Endothelial cell of umbilical vein (primary cell): ENCODE measurements at regions not wholly inside any gene's neighbourhood (a gene's known extent, or its start where the extent isn't known, plus 50 kb on each side); places are given as distances from the start of the nearest gene placed in this dataset.

Source experiments
- BruUV-seq: library from RNA; stranded (reverse); fragments of 400-500 nt; replicated peaks from 2 replicates; lab custom pipeline; 2021; lab: Mats Ljungman, UMichigan
- CTCF ChIA-PET: fragments of 300-600, 350-600 bp; sonication (Branson Sonifier 250); formaldehyde crosslinking; loops from one replicate; lab custom pipeline; 2021; ENCODE audit warnings: antibody characterized with exemption, inconsistent platforms; lab: Charles Lee
- POLR2A ChIA-PET: fragments of 300-600, 350-600 bp; sonication (Branson Sonifier 250); formaldehyde crosslinking; loops from one replicate; lab custom pipeline; 2021; ENCODE audit warnings: antibody characterized with exemption, inconsistent platforms; lab: Charles Lee
- DNase-seq: peaks from one replicate; pipeline ENCODE4 v3.0.0-alpha.2; 2011; ENCODE audit warnings: low read depth, low spot score
- FAIRE-seq: peaks from 2 replicates; lab custom pipeline; 2011; peaks lifted over from hg19 to GRCh38; lab: Jason Lieb, UNC
- H2AFZ ChIP-seq: 2 replicates; pipeline ENCODE4 v1.6.0; 2012; ENCODE audit warnings: low read depth, low read length, control low read depth, inconsistent platforms
- H3K27ac ChIP-seq: 2 replicates; pipeline ENCODE4 v1.5.1; 2011; ENCODE audit warnings: low read depth, mild to moderate bottlenecking, control low read depth, low read length, moderate library complexity; ENCODE audit not compliant: insufficient read depth
- H3K27me3 ChIP-seq, 2 experiments: 2 replicates each; pipeline versions ENCODE4 v1.6.0 to v1.6.1; 2011; ENCODE audit warnings: low read length in 2 of 2, mixed read lengths in 1 of 2; ENCODE audit not compliant: control insufficient read depth in 2 of 2, insufficient read depth in 2 of 2
- H3K36me3 ChIP-seq, 2 experiments: 2 replicates in 1 of 2; 3 replicates in 1 of 2; pipeline ENCODE4 v1.5.1; 2011; ENCODE audit warnings: low read length in 2 of 2, mild to moderate bottlenecking in 1 of 2, moderate library complexity in 1 of 2; ENCODE audit not compliant: control insufficient read depth in 2 of 2, insufficient read depth in 2 of 2; ENCODE audit errors: extremely low read depth in 1 of 2
- H3K4me1 ChIP-seq: 3 replicates; pipeline ENCODE4 v1.5.1; 2011; ENCODE audit warnings: mild to moderate bottlenecking, low read length; ENCODE audit not compliant: control insufficient read depth, insufficient read depth; ENCODE audit errors: extremely low read depth
- H3K4me2 ChIP-seq: 2 replicates; pipeline ENCODE4 v1.6.1; 2011; ENCODE audit warnings: low read length, control low read depth, mixed read lengths; ENCODE audit not compliant: insufficient read depth
- H3K4me3 ChIP-seq, 3 experiments: fragments of 200-600 bp in 1 of 3; sonication (generic), shearing (Covaris generic) in 1 of 3; replicated peaks in 1 of 3; 2 replicates each; pipeline ENCODE4 v1.5.1; 2011 to 2016; ENCODE audit warnings: control low read depth in 3 of 3, low read length in 3 of 3, mild to moderate bottlenecking in 2 of 3, inconsistent platforms in 1 of 3, low read depth in 1 of 3, moderate library complexity in 1 of 3; ENCODE audit not compliant: insufficient read depth in 1 of 3
- H3K79me2 ChIP-seq: 2 replicates; pipeline ENCODE4 v1.6.0; 2012; ENCODE audit warnings: low read length, inconsistent platforms; ENCODE audit not compliant: control insufficient read depth, insufficient read depth
- H3K9ac ChIP-seq: replicated peaks from 2 replicates; pipeline ENCODE3; 2011; ENCODE audit warnings: low read length, control low read depth; ENCODE audit not compliant: insufficient read depth; ENCODE audit errors: extremely low read depth
- H3K9me1 ChIP-seq: replicated peaks from 3 replicates; pipeline ENCODE4 v1.6.0; 2011; ENCODE audit warnings: mild to moderate bottlenecking, low read length; ENCODE audit not compliant: control insufficient read depth, insufficient read depth; ENCODE audit errors: extremely low read depth
- H3K9me3 ChIP-seq: replicated peaks from 2 replicates; pipeline ENCODE4 v1.5.1; 2012; ENCODE audit warnings: low read length, inconsistent platforms; ENCODE audit not compliant: control insufficient read depth, insufficient read depth
- H4K20me1 ChIP-seq: replicated peaks from 2 replicates; pipeline ENCODE3; 2011; ENCODE audit warnings: mild to moderate bottlenecking, low read length; ENCODE audit not compliant: control insufficient read depth, insufficient read depth; ENCODE audit errors: extremely low read depth
- CTCF ChIP-seq, 2 donors: IDR thresholded peaks; 1 replicate in 1 of 2; 2 replicates in 1 of 2; pipeline ENCODE4 v1.5.1; 2011; ENCODE audit warnings: low read length in 2 of 2, mild to moderate bottlenecking in 2 of 2, moderate library complexity in 2 of 2, control low read depth in 1 of 2, inconsistent platforms in 1 of 2, low read depth in 1 of 2; ENCODE audit not compliant: insufficient read depth in 1 of 2; ENCODE audit errors: extremely low read depth in 1 of 2
- EZH2 ChIP-seq: IDR thresholded peaks from 2 replicates; pipeline ENCODE4 v1.6.1; 2012; ENCODE audit warnings: borderline replicate concordance, low read depth, mild to moderate bottlenecking, moderate library complexity, low read length, inconsistent platforms; ENCODE audit not compliant: severe bottlenecking
- FOS ChIP-seq: IDR thresholded peaks from 2 replicates; pipeline ENCODE4 v1.6.1; 2011; ENCODE audit warnings: mild to moderate bottlenecking, low read length, moderate library complexity, borderline replicate concordance; ENCODE audit not compliant: insufficient read depth
- GATA2 ChIP-seq: IDR thresholded peaks from 2 replicates; pipeline ENCODE4 v1.7.0; 2011; ENCODE audit warnings: low read depth, mild to moderate bottlenecking, moderate library complexity, mixed read lengths, low read length; ENCODE audit not compliant: insufficient read length, insufficient read depth
- JUN ChIP-seq: IDR thresholded peaks from 2 replicates; pipeline ENCODE4 v1.6.1; 2011; ENCODE audit warnings: borderline replicate concordance, low read depth; ENCODE audit not compliant: insufficient read length, insufficient read depth
- MAX ChIP-seq: IDR thresholded peaks from 2 replicates; pipeline ENCODE4 v1.6.1; 2011; ENCODE audit not compliant: insufficient read depth, insufficient read length
- MYC ChIP-seq: IDR thresholded peaks from one replicate; pipeline ENCODE4 v1.6.1; 2011; ENCODE audit warnings: mild to moderate bottlenecking, low read depth, low read length
- POLR2A ChIP-seq: IDR thresholded peaks from 2 replicates; pipeline ENCODE4 v1.6.1; 2012; ENCODE audit warnings: low read depth, mild to moderate bottlenecking, control low read depth, low read length
- POLR2AphosphoS5 ChIP-seq: IDR thresholded peaks from 2 replicates; pipeline ENCODE4 v1.6.1; 2012; ENCODE audit warnings: low read depth, mild to moderate bottlenecking, control low read depth, low read length, moderate library complexity; ENCODE audit not compliant: insufficient read depth
- dilution Hi-C: fragments of 300-500 bp; cut with MboI; formaldehyde crosslinking; loops from one replicate; pipeline ENCODE4 v1.15.0; 2019; ENCODE audit warnings: low sequenced_read_pairs; ENCODE audit not compliant: extremely low pct_ligation_motif_present
- intact Hi-C: fragments of 100-400 bp; cut with micrococcal nuclease; formaldehyde crosslinking; loops from one replicate; pipeline ENCODE4 v1.10.0; 2022

DNA sequence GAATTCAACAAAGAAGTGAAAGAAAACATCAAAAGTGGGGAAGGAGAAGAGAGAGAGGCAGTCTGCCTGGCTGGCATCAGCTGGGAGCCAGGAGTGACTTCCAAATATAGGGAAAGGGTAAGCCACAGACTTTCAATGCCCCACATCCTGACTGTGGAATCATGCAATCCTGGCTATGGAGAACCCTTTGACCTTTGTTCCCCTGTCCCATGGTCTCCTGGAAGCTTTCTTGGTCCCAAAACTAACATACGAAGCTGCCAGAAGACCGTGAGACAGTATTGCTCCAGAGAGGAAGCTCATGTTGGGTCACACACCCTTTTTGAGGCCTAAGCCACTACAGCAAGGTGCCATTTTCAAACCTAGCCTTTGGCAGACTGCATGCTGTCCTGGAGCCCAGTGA, 665.5 kb downstream of the ELAVL2 start:
- Histone ChIP-seq H3K9me1 (no peaks in the 10 kb centered on the region), H3K27ac (no peak overlapping the region), H2AFZ (no peak overlapping the region), H3K9ac (no peak overlapping the region), H3K4me2 (no peak overlapping the region), H3K4me1 (no peaks in the 10 kb centered on the region), H3K27me3 (no peaks in the 10 kb centered on the region), H3K9me3 (no peaks in the 10 kb centered on the region), H3K79me2 (no peaks in the 10 kb centered on the region), H4K20me1 (no peaks in the 10 kb centered on the region), H3K36me3 (no peaks in the 10 kb centered on the region), H3K4me3 (no peak overlapping the region)
- BruUV-seq = no TSS peak
- POLR2A ChIA-PET = no interaction called here
- CTCF ChIA-PET = no interaction called here
- DNase-seq (no peak), FAIRE-seq (no peak)
- TF ChIP-seq CTCF (IDR thresholded peaks at IDR 0.05; ENCODE audit: extremely low read depth in 1 of 2, insufficient read depth in 1 of 2, low read depth in 1 of 2, low read length in 2 of 2) (no peak), POLR2A (no peak), EZH2 (no peak)
- intact Hi-C loops = no loop called here
- dilution Hi-C loops = no loop called here

DNA sequence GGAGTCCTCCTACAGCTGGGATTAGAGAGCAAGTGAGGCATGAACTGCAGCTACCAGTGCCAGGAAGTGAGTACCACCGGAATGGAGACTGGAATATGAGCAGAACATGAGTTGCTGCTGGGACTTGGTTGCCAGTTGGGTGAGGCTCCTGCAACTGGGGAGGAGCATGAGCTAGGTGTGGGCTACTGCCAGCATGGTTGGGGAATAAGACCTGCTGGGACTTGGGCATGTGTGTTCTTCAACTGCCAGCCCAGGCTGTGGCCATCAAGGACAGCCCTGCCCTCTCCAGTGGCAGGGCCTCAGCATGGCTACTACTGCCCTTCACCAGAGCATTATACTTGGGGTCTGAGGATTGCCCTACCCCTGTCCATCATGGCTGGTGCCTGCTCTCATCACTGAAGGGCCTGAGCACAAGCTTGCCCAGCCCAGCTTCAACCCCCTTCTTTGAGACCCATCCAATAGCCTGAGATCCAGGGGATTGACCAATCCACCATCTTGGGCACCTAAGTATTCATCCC, 665.0 kb downstream of the ELAVL2 start:
- FAIRE-seq (no peak), DNase-seq (no peak)
- no peaks in the 10 kb centered on the region for H3K79me2 ChIP-seq
- H3K27ac ChIP-seq = no peak overlapping the region
- intact Hi-C loops (no loop called here), dilution Hi-C loops (no loop called here)
- no peaks in the 10 kb centered on the region for H4K20me1 ChIP-seq
- H3K9ac ChIP-seq = no peak overlapping the region
- no peaks in the 10 kb centered on the region for H3K36me3 ChIP-seq
- TF ChIP-seq MYC (no peak), FOS (no peak), POLR2AphosphoS5 (no peak), POLR2A (no peak), GATA2 (no peak), EZH2 (no peak), JUN (no peak), MAX (no peak)
- H3K4me2 ChIP-seq = no peak overlapping the region
- POLR2A ChIA-PET = no interaction called here
- no peaks in the 10 kb centered on the region for H3K4me1 ChIP-seq
- no peaks in the 10 kb centered on the region for H3K9me1 ChIP-seq
- no peak overlapping the region for H2AFZ ChIP-seq
- H3K9me3 ChIP-seq = no peaks in the 10 kb centered on the region
- no peaks in the 10 kb centered on the region for H3K27me3 ChIP-seq
- no TSS peak for BruUV-seq
- CTCF ChIA-PET = no interaction called here
- no peak overlapping the region for H3K4me3 ChIP-seq
